Stimulated activated CD4-positive, alpha-beta T cell treated with anti-CD3 and anti-CD28 coated beads, TNF-alpha, amount 100 ng/mL, for 24 hours (primary cell): ENCODE measurements at regions not wholly inside any gene's neighbourhood (a gene's known extent, or its start where the extent isn't known, plus 50 kb on each side); places are given as distances from the start of the nearest gene placed in this dataset.
"Not testable (repeated sequence)": the region's sequence is repeated elsewhere in the genome, so short reads cannot be mapped to it uniquely, and the experiment has no call there.

Experiments
- DNase-seq, 3 experiments: peaks; one replicate each; pipeline ENCODE4 v3.0.0-alpha.2; 2020; ENCODE audit warnings: low read depth in 3 of 3

DNA sequence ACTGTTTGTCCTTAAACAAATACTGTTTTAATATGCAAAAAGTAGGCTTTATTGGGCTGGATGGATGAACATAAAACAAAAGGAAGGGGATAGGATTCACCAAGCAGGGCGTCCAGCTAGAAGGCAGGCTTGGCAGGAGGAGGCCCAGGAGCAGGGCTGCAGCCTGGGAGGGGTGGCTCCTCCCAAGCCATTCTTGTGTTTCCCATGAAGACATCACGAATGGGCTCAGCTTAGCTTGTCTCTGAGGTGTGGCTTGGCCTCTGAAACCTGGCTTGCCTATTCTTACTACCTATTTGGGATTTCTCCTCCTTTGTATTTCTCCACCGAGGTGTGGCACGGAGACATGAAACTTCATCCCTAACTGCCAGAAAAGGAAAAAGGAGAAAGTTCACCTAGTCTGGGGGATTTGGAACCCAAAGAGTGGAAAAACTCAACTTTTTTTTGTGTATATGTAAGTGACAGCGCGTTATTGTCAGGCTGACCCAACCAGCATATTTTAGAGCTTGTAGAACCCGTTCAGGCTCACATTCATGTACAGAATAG is 481.9 kb upstream of the SPRED2 start:
- DNase-seq: no peak

DNA sequence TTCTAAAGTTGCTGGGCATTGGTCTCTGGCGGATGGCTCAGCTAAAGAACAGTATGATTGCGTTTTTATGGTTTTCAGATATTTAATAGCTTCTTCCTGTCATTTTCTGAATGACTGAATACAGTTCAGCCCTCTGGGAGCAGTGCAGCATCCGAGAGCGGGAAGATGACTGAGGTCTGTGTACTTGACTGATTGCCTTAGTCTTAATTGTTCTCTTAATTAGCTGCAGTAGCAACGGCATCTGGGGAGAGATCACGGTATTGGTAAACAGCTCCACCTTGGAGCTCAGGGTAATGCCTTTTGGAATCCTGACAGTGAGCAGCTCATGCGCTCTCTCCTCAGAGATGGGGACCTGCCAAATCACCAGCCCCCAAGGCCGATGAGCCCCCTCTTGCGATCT is 481.4 kb upstream of the SPRED2 start:
- DNase-seq: no peak

DNA sequence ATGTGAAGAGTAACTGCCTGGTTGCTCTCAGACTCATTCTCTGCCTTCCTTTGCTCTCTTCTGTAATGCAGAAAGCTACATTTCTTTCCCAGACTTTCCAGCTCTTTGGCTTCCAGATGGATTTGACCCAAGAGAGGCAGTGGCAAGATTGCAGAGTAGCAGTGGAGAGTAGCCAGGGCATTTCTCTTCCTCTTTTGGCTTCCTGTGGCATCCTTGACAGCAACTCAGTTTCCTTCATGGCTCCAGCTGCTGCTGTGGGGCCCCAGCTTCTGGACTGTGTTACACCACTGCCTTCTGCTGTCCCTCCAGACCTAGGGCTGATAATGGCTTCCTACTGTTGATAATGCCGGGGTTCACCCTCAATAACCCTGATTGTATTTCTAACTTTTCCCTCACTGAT is 469.4 kb upstream of the SPRED2 start:
- no peak for DNase-seq

DNA sequence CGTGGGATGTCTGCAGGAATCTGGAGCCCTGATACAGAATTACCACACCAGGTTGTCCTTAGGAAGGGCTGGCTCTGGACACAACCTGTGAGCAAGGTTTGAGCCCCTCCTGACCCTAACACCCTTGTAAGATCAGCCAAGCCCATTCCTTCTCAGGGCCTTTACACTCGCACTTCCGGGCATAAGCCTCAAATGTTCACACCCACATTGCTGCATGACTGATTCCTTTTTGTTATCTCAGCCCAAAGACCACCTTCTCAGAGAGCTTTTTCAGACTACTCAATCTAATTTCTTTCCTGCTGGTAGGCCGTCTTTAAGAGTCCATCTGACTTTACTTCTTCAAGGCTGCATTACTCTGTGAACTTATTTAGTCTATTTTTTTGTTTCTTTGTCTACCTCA is 464.0 kb upstream of the SPRED2 start:
- no peak for DNase-seq

DNA sequence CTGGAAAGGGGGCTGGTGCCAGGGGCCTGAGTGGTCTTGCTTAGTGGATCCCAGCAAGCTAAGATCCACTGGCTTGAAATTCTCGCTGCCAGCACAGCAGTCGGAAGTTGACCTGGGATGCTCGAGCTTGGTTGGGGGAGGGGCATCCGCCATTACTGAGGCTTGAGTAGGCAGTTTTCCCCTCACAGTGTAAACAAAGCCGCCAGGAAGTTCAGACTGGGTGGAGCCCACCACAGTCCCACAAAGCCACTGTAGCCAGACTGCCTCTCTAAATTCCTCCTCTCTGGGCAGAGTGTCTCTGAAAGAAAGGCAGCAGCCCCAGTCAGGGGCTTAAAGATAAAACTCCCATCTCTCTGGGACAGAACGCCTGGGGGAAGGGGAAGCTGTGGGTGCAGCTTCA is 457.7 kb upstream of the SPRED2 start:
- DNase-seq: not testable (repeated sequence)

DNA sequence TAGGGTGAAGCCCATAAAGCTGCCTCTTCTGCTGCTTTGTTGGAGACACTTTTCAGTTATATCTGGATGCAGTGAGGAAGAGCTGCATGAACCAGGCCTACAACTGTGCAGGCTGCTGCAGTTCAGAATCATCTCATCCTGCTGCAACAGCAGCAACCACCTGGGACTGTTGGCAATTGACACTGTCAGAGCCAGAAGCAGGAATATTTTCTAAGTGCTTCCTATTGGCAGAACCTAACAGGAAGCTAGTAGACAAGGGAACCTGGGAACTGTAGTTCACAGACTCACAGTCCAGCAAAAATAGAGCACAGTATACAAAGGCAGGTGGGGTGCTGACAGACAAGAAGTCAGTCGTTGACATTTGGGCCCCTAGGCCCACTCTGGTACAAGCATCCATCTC is 452.9 kb upstream of the SPRED2 start:
- DNase-seq: no peak

DNA sequence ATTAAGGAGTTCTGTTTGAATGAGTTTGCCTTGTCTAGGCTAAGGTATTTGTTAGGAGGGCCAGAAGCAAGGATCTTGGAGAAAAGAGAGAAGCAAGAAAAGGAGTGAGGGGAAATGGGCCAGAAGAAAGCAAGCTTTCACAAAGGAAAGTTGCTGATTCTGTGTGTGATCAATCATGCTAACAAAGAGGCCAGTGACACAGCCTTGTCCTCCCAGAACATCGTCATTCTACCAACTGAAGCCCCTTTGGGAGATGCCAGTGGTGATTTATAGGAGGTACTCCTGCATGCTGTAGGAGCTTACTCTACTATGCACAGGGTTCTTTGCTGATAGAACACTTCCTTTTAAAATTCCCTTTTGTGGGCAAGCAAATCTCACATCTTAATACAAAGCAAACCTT is 449.2 kb upstream of the SPRED2 start:
- no peak for DNase-seq

DNA sequence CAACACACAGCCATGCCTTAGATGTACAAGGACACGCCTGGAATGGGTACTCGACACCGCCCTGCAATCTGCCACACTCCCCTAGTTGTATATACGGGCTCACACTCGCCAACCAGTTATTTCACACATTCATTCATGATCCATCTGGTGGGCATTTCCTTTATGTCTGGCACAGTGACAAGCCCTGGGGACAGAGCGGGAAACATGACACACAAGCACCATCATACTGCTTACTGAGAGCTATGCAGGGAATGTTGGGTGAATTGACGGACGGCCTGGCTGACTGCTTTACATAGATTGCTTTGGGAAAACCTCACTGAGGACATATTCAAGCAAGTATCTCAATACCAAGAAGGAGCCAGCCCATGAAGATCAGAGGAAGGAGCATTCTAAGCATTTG is 448.0 kb upstream of the SPRED2 start:
- DNase-seq: no peak

DNA sequence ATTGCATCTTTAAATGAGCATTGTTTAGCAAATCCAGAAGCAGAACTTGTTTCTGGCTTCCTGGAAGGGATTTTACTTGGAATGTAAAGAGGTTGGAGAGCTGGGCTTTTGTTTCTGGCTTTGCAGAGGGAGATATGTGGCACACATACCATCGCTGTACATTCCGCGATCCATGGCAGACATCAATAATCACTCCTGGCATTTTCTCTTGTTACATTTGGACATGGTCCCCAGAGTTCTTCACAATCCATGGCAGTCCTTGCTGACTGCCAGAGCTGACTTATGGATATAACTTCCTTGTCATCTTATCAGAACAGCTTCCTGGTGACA is 445.6 kb upstream of the SPRED2 start:
- DNase-seq: no peak

DNA sequence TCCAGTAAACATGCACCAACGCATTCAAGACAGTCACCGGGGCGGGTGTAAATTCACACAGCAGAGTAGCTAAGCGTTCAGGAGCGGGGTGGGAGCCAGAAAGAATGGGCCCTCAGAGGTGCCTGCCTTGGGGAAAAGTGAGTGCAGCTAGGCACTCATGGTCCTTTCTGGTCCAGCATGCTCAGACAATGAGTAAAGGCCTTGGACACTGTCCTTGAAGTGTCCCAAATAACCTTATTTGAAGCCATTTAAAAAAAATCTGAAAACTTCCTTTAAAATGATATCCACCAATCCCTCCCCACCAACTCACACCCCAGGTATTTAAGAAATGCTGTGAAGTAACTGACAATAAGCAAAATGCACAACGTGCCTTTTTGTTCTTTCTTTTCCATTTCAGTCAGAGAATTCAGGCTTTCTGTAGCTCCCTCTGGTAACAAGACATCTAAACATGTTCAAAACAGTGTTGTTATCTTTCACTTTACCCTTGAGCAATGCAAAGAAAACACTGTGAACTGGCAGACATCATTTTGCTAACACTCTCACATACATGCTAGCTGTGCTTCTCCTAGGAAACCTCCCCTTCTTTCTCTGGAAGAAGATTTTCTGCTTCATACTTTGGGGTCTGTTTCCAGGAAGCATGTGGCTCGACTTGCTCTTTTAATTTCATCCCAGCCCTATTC is 445.1 kb upstream of the SPRED2 start:
- DNase-seq: no peak

DNA sequence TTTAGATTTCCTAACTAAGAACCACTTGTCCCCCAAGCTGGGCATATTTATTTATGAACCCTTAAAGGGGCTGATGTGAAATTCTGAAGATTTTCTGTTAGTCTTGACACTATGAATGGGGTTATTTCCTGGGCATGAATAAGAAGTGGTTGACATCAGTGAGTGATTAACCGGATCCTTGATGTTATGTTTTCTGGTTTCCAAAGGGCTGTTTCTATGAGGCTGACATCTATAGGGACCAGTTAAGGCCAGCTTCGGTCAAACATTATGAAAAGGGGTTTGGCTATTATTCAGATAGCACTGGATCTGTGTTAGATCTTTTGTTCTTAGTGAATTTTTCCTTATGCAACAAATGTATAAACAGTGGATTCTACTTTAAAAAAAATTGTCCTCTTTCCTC is 443.7 kb upstream of the SPRED2 start:
- DNase-seq: no peak

DNA sequence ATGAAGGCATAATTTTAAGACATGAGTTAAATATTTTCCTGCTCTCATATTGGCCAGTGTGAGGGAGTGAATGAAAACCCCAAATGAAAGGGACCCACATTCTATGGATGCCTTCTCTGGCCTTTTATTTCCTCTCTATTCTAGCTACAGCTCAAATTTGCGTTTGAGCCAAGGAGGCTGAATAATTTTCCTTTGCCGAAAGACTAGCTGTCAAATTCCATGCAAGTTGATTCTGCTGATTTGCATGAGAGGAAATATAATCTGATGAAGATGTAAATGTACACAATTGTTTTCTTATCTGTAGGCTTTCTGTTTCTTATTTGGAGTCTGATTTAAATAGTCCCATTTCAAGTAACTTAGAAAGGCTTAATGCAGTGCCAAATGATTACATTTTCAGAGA is 438.4 kb upstream of the SPRED2 start:
- no peak for DNase-seq

DNA sequence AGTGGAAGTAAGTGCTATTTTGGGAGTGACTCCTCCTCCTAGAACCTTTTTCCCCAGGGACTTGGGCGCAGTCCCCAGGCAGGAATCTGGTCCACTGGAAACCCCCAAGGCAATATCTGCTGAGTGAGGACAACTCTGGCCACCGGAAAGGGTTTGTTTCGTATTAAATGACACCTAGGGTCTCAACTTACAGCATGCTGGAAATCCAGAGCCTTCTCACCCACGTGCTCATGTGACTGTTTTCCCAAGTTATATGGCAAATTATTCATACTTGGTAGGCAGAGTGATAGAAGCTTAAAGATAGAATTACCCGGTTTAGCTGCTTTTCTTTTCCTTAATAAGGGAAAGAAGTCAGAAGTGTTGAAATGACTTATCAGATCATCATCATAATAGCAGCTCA is 436.9 kb upstream of the SPRED2 start:
- no peak for DNase-seq

DNA sequence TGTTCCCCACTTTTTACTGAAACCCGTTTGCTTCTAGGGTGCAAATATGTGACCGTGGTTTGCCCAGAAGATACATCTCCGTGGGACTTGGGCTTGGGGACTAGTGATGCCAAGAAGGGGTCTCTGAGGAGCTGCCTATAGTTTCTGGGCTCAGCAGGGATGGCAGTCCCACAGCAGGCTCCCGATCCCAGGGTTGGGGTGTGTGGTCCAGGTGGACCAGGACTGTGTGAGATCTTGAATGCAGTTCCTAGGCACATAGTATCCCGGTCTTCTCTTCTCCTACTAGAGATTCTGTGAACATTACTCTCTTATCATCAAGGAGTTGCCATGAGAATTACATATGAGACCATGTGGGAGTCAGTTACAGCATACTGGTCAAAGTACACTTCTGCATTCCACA is 435.8 kb upstream of the SPRED2 start:
- no peak for DNase-seq

DNA sequence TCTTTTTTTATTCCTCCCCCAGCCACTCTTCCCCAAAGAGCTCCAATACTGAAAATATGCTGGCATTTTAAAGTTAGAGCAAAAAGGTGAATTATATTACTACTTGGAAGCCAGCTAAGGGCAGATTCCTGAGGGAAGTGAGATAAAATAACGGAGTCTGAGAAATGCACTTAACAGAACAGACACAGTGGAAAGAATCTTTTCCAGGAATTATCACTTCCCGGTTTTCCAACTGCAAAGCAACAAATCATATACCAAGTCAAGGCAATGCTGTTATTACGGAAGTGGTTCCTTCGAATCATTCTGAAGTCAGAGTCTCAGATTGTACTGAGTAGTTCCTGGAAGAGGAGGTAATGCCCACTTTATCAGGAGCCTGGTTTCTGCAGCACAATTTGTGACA is 435.0 kb upstream of the SPRED2 start:
- no peak for DNase-seq

DNA sequence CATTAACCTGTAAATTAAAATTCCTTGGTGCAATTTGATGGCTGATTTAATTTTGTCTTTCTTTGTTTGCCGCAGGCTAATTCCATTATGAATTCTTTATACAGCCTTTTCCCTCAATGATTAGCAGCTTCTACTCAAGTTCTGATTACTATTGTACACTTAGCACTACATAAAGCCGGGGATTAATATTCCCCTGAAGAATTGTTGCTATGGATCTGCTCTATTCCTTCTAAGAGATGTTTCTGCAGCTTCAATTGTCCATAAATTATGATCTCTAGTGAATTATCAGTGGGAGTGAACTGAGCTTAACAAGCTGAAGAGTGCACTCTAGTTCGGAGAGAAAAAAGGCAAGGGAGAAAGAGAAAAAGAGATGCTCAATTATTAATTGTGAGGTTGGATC is 433.7 kb upstream of the SPRED2 start:
- no peak for DNase-seq

DNA sequence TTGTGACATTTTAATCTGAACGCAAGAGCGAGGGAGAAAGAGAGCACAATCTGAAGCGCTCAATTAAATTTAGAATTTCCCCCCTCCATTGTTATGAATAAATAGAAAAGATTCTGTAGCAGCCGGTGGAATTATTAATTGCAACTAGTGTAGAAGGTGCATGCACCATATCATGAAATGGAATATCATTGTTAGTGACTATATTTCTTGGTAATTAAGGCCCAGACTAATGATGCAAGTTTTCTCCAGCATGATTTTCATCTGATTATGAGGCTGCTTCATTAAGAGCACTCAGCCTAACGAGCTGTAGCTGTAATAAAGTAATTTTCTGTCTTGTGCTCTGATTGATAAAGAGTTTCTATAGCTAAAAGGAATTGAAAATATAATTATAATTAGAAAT is 432.2 kb upstream of the SPRED2 start:
- no peak for DNase-seq

DNA sequence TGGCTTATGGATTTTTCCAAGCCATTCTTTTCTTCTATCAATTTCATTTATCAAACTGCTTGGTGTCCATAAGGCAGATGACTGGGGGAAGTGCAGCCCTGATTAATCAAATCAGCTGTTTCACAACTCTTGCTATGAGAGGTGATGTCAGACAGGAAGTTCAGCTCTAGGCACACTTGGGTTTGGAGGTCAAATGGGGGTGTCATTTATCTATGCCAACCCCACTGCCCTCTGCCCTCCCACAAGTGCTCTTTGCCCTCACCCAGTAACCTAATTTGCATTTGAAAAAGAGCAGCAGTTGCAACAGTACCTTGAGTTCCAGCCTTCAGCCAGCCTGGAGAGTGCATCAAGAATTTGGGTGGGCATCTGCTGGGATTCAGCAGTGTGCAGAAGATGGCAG is 431.3 kb upstream of the SPRED2 start:
- DNase-seq: no peak

DNA sequence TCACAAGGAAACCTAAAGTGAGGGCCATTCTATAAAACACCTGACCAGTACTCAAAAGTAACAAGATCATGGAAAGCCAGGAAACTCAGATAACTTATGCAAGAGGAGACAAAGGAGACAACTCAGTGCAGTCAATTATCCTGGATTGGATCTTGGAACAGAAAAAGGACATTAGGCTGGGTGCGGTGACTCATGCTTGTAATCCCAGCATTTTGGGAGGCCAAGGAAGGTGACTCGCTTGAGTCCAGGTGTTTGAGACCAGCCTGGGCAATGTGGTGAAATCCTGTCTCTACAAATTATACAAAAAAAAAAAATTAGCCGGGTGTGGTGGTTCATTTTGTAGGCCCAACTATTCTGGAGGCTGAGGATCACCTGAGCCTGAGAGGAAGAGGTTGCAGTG is 424.5 kb upstream of the SPRED2 start:
- no peak for DNase-seq

DNA sequence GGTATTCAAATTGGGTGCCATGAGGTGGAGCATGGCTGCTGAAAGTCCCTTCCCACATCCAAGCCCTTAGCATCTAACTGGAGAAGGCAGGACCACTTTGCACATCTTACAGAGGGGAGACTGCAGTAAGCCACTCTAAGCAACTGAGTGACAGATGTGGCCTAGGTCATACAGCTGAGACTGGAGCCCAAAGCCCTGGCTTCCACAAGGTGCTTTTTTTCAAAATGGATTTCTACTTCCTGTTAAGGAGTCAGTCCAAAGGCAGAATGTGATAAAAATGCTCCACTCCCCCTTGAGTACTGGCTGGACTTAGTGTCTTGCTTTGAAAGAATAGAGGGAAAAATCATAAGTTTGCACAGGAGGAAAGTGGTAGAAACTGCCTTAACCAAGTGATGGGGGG is 424.0 kb upstream of the SPRED2 start:
- no peak for DNase-seq

DNA sequence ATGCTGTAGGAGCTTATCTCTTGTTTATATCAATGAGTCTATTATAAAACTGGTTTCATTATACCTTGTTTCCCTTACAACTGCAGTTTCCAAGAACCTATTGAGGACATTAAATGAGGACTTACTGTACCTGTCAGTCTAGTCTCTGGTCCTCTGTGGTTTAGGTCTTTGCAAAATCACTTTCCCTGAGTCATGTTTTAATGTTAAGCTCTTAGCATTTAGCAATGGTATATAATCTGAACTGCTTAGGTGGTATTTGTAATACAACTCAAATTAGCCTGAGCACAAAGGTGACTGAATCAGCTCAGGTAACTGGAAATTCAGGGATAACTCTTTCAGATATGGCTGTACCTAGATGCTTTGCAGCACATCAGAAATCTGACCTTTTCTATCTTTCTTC is 418.3 kb upstream of the SPRED2 start:
- no peak for DNase-seq

DNA sequence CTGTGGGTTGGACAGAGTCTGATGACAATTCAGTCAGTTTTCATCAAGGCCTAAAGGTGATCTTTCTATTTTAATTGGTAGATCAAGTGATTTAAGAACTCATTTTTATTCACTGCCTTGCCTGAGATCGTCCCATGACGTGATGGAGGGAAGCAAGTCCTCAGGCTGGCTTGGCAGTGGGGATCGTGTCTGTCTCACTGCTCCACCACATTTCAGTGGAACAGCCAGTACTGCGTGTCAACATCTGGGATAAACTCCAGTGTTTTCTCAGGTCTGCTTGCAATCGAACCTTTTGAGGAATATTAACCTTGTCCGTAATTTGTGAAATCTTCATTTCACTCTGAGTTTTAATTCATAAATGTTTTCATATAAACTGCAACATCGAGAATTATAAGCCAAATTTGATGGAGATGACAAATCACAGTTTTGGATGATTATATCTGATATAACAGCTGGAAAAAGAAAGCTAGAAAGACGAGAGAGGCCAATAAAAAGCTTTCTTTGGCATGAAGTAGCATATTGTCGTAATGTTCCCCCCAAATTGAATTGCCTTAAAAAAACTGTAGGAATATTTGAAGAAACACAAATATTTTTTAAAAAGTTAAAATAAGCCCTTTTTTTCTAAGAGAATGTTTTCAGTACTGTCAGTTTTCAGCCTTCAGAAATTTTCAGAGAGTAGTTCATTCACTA is 414.7 kb upstream of the SPRED2 start:
- DNase-seq: no peak

DNA sequence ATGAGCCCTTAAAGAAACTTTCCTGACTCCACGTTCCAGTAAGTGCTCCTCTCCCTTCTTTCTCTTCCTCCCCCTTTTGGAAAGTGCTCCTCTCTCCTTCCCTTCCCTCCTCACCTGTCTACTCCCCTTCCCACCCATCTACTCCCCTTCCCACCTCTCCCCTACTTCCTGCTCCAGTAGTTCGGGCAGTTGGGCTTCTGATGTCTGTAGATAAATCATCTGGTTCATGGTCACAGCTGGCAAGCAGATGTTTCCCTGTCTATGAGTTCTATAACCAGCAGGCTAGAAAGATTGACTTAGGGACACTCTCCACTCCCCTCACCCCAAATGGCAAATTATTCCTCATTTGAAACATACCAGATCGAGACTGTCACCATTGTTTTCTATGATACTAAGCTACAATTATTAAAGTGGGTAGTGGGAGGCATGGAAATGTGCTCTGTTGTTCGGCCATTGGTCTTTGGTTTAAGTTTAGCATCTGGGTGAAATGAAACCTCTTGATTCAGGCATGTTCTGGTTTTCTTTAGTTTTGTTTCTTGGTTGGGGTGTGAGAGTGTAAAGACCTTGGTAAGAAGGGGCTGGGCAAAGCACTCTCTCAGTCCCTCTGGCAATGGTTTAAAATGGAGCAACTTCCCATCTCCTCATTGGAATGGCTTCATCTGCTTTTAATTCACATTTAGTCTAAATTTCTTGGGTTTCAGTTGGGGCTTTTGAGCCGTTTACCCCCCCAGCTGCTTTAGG is 413.2 kb upstream of the SPRED2 start:
- DNase-seq: no peak
